Activated T-cell treated with anti-CD3 and anti-CD28 coated beads for 24 hours (primary cell): ENCODE measurements at regions not wholly inside any gene's neighbourhood (a gene's known extent, or its start where the extent isn't known, plus 50 kb on each side); places are given as distances from the start of the nearest gene placed in this dataset.
"Not testable (repeated sequence)": the region's sequence is repeated elsewhere in the genome, so short reads cannot be mapped to it uniquely, and the experiment has no call there.

Experiments used
- DNase-seq: peaks from one replicate; pipeline ENCODE4 v3.0.0-alpha.2; 2020; ENCODE audit warnings: low read depth

DNA sequence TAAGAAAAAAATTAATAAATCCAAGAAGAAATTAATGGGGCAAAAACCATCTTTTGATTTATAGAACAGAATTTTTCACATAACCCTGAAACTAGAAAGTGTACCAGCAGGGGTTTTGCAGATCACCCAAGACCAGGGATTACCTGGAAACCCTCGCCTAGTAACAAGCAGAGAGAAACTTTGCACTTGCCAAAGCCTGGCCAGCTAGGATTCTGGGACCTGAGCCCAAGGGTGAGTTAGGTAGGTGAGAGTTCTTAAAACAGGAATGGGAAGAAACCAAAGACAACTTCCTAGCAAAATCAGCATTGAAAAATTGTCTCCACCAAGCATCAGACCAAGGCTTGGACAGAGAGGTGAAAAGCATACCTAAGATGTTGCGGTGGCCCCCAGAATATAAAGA lies 247.0 kb upstream of the NBEA start:
- no peak for DNase-seq

DNA sequence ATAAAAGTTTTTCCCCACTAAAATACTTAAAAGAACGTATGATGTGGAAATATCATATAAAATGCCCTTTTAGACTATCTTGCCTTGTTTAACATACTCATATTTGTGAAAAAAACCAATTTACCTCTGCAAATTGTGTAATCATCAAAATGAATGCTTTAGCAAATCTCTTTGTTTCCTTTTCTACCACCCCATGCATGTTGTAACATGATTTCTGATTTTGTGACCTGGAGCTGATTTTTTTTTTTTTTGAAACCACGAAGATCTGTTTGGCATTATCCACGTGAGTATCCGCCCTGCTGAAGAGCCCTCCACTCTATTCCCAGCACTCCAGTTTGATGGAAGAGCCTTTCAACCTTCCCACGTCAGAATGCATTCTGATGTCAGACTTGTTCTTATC lies 245.8 kb upstream of the NBEA start:
- DNase-seq = no peak

GRCh38 chr13:34696741-34697140 lies 245.3 kb upstream of the NBEA start:
- no peak for DNase-seq

DNA sequence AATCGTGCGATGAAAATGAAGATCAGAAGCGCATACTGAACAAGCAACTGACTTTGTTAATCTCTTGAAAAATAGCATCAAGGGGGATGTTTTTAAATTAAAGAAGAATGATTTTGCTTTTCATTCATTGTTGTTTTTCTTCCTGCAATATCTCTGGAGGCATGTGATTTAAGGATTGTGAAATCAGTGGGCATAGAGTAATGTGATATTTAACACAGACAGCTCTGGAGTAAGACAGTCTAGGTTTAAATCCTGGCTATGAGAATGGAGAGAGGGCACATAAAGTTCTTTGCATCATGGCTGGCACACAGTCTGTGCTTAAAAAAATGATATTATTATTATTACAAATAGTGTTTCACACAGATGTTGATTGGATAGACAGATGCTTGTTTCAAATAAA lies 243.1 kb upstream of the NBEA start:
- DNase-seq = no peak

GRCh38 chr13:34700155-34700554 lies 241.9 kb upstream of the NBEA start:
- DNase-seq = no peak

GRCh38 chr13:34701919-34702318 lies 240.2 kb upstream of the NBEA start:
- no peak for DNase-seq

DNA sequence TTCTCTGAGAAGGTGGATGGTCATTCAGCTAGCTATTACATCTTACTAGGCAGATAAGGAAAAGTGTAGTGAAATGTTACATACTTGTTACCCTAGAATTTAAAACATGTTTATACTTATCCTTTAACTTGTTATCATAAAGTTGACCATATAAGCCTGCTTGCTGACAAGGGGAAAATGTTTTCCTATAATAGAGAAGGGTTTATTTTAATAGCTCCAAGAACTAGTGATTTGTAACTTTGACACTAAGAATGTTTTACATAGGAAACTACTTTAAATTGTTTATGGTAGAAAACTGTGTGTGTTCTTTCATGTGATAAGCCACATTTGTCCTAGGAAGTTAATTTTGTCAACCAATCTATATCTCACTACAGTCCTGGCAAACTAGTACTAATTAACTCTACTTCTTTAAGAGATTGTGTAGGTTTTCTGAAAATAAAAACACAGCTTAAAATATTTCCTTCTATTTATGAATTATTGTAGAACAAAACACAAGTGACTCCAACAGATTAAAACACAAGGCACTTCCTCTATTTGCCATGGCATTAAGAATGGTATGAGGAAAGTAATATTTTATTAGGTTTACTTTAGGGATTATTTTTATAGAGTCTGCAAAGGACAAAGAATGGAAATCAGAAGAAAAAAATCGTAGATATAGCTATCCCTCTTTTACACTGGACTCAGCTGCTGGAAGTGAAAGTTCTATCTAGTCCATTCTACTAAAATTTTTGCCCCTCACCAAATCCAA lies 233.3 kb upstream of the NBEA start:
- DNase-seq = no peak

GRCh38 chr13:34719060-34719875 lies 222.8 kb upstream of the NBEA start:
- DNase-seq = no peak

DNA sequence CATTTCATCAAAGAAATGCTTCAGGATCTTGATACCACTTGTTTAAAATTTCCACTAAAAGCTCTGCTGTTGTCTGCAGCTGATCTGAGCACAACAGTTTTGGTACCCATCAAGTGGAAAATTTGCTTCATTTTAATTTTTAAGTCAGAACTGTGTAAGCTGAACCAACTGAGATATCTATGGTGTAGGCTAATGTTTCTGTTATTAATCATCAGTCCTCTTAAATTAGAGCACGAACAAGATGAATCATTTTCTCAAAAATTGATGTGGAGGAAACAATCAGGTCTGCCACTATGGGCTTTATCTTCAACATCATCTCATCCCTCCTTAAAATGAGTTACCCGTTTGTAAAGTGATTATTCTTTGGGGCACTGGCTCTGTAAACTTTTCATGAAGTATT lies 221.5 kb upstream of the NBEA start:
- DNase-seq = no peak

- no peak for DNase-seq
Measured at GRCh38 chr13:34721631-34722595, 220.2 kb upstream of the NBEA start.

DNA sequence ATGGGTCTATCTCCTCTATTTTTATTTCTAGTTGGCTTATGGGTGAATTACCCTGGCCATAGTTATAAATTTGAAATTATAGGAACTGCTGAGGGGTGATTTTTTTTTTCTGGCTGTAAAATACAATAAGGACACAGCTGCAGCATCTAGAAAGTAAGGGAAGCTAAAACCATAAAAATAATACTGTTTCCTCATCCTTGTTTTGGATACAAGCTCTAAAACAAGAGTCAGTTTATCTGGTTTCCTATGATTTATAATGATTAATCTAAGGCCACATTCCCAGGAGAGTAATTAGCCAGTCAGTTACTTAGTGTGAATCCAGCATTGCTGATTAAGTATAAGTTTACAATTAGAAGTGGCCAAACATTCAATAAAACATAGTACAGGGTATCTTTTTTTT lies 219.1 kb upstream of the NBEA start:
- no peak for DNase-seq

- DNase-seq = no peak
Measured at GRCh38 chr13:34730961-34731360, 211.1 kb upstream of the NBEA start.

- no peak for DNase-seq
Measured at GRCh38 chr13:34731486-34731885, 210.6 kb upstream of the NBEA start.

DNA sequence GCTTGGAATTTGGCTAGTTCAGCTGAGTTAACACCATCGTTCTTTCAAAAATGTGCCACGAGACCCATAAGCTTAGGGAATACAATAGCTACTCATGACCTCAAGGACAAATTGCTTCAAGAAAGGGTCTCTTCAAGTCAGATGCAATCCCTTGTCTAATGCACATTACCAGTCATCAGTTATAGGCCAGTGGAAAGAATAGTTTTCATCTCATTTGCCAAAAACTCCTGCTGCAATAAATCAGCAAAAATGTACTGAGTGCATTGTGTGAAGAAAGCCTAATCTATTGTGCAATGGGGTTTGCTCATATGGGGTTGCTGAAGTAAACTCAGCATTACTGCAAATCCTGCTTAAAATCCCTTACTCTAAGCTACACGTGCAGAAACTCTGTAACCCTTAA lies 208.3 kb upstream of the NBEA start:
- no peak for DNase-seq

DNA sequence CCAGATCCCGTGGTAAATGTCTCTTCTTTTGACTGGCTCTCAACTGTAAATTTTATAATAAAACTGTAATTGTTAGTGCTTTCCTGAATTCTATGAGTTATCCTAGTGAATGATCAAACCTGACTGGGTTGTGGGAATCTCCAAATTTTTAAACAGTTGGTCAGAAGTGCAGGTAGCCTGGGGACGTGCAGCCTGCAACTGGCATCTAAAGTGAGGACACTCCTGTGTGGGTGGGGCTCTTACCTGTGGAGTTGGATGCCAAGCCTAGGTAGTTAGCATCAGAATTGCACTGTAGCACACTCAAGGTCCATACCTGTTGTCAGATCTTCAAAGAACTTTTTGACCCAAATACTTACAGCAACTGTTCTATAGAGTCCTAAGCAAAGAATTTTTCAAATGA lies 207.1 kb upstream of the NBEA start:
- DNase-seq = no peak

DNA sequence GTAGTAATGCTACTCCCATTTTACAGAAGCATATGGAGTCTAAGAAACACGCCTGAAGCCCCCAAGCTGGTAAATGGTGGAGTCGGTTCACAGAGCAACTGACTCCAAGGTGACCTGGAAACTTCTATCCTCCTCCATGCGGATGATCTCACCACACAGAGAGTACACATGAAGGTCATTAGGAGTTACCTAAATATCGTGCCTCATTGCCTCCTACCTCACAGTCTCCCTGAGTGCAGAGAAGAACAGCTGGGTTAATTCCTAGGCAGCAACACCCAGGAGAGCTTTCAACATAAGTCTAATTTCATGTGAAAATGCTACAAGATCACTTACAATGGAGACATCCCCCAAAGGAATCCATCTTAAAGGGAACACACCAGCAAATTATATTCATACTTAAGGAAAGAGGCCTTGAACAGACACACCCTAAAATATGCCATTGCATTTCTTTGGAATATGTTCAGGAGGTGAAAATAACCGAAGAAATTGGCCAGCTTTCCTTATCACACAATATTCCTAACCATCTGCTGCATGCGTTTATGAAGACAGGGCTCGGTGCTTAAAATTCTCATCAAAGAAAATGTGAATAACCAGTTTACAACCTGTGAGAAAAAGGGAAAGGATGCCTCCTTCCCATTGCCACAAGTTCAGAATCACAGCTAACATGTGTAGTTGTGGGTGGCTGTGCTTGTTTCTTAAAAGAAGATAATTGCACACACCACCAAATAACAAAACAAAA lies 203.6 kb upstream of the NBEA start:
- DNase-seq = no peak

DNA sequence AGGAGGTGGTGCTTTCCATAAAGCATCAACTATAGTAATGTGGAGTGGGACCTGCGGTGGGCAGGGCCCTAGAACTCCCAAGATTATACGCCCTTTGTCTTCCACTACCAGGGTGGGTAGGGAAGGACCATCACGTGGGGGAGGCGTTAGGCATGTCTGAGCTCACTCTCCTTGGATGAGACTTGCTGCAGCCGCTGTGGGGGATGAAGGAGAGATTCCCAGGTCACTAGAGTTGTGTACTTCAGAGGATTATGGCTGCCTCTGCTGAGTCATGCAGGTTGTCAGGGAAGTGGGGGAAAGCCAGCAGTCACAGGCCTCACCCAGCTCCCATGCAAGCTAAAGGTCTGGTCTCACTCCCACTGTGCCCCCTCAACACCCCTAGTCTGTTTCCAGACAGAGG lies 195.0 kb upstream of the NBEA start:
- not testable (repeated sequence) for DNase-seq

DNA sequence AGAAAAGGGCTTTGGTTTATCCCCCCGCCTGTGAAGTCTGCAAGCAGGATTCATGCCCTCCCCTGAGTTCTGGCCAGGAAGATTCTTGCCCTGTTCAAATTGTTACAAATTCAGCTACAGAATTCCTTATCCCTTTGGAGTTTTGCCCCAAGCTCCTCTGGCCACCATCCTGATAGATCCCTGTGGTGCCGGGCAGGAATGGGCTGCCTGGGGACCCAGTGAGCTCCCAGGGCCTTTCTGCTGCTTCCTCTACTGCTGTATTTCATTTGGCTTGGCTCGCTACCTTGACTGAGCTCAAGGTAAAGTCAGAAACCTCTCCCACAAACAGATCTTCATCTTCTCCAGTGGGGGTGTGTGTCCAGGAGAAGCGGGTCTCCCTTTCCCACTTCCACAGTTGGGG lies 194.6 kb upstream of the NBEA start:
- no peak for DNase-seq

DNA sequence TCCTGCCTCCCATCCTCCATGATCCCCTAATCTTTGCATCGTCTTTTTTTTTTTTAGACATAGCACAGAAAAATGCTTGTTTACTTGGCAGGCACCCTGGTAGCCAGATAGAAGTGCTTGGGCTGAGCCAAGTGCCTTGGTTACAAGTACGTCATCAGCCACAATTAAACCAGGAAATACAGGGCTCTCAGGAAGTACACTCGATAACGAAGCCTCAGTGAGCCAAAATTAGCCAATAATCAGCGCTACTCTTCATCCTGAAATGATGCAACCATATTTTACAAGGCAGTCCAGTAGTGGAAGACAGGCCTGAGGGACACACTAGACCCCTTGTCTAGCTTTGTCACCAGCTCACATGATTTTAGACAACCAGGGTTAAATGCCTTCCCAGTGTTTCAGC lies 194.0 kb upstream of the NBEA start:
- no peak for DNase-seq

DNA sequence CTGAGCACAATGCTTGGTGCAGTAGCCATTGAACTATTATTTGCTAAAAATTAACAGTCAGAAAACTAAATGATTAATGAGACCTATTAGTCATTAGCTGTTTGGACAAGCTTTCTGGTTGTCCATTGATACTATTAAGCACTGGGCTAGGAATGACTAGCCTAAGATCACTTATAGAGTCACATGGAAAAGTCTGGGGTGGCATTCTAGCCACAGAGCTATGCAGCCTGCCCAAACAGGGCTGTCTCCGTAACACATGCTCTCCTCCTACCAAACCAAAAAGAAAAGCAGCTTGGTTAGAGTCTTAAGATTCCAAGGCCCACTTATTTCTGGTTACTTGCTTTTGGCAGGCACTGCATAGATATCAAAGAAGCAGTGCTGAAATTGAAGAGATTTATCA lies 193.5 kb upstream of the NBEA start:
- no peak for DNase-seq

GRCh38 chr13:34749046-34749445 lies 193.0 kb upstream of the NBEA start:
- DNase-seq = no peak
